HG03520 (cell line): ENCODE measurements at regions not wholly inside any gene's neighbourhood (a gene's known extent, or its start where the extent isn't known, plus 50 kb on each side); places are given as distances from the start of the nearest gene placed in this dataset.
"Not testable (repeated sequence)": the region's sequence is repeated elsewhere in the genome, so short reads cannot be mapped to it uniquely, and the experiment has no call there.

Experiments
- ATAC-seq: cut with Tn5 transposase; IDR thresholded peaks from one replicate; pipeline ENCODE4 v1.9.1; 2021; ENCODE audit warnings: mild to moderate bottlenecking, moderate library complexity; ENCODE audit not compliant: unreplicated experiment

GRCh38 chr4:60721685-60722084, 478.4 kb upstream of the ADGRL3 start:
- no peak for ATAC-seq

DNA sequence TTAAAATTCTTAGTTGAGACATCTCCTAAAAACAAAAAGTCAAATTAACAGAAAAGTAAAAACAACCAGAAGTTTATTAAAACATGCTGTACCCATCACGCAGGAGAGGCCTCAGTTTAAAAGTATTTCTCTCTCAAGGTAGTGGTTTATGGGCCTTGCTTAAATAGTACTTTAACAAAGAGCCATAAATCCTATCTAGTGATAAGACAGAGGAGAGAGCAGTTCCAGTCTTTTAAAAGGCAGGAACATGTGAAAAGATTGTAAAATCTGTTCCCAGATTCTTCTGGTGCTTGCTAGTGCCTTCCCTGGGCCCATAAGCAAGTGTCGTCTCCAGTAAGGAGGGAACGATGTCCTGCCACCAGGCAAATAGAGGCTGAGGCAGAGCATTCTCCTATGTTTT, 476.3 kb upstream of the ADGRL3 start:
- no peak for ATAC-seq

GRCh38 chr4:60724623-60725022, 475.5 kb upstream of the ADGRL3 start:
- ATAC-seq, result no peak

- no peak for ATAC-seq
These were observed 473.3 kb upstream of the ADGRL3 start for GRCh38 chr4:60726779-60727178.

DNA sequence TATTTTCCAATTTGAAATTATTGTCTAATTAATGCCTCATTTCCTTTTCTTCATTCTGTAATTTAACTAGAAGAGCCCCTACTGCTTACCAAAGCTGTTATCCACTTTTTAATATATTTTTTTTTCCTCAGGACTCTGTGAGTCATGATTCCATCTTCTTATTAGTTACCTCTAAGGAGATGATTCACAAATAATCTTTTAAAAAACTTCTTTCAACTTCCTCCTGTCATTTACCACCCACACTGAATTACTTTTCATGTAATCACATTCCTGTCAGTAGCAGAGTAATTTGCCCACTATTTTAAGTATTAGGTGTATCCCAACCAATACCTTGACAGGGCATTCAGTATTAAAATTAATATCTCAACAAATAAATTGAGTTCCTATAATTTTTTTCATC, 470.9 kb upstream of the ADGRL3 start:
- no peak for ATAC-seq

GRCh38 chr4:60729764-60730163, 470.4 kb upstream of the ADGRL3 start:
- ATAC-seq, result not testable (repeated sequence)

- no peak for ATAC-seq
These were observed 462.3 kb upstream of the ADGRL3 start for GRCh38 chr4:60737858-60738257.

GRCh38 chr4:60743654-60744053, 456.5 kb upstream of the ADGRL3 start:
- no peak for ATAC-seq

GRCh38 chr4:60744767-60745166, 455.4 kb upstream of the ADGRL3 start:
- ATAC-seq, result no peak

DNA sequence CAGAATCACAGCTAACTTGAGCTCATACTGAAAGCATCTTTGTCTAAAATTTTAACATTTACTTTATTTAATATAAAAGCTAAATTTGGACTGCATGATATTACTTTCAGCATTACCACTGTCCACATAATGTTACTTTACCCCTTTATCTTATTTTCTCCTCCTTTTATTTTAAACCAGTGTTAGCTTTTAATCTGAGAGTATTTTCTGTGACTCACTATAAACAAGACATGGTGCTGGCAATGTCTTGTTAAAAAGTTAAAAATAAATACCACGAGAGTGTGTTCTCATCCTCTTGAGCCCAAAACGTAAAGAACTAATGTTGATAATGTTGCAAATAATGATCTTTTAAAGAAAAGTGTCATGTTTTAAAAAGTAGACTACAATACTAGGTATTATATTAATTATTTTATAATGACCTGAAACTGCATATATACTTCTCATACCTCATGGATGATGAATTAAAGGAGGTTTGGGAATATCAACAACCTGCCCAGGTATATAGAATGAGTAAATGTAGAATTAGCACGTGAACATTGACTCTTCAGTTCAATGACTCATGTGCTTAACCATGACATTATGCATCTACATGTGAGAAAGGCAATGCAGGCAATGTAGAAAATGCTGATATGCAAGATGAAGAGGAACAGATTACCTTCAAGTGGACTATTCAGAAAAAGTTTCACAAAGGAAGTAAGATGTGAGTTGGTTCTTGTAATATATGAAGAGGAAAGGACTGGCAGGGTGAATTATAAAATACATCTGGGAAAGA, 454.1 kb upstream of the ADGRL3 start:
- no peak for ATAC-seq

- no peak for ATAC-seq
These were observed 449.2 kb upstream of the ADGRL3 start for GRCh38 chr4:60750962-60751361.

DNA sequence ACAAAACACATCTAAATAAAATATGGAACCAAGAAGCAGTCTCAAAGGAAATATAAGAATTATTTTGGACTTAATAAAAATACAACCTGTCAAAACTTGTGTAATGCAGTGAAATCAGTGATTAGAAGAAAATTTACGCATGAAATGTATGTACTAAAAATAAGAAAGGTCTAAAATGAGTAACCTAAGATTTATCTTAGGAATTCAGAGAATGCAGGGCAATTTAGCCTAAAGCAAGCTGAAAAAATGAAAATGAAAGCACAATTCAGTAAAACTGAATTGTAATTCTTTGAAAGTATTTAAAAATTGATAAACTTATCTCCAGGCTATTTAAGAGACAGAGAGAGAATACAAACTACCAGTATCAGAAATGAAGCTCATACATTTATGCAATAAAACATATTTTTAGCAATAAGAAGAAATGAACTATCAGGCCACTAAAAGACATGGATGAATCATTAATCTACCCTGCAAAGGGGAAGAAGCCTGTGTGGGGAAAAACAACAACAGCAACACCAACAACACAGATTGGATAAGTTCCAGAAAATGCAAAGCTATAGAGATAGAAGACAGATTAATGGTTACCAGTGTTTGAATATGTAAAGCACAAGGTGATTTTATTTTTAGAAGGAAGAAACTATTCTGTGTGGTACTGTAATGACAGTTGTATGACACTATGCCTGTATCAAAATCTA, 442.0 kb upstream of the ADGRL3 start:
- ATAC-seq, result no peak

DNA sequence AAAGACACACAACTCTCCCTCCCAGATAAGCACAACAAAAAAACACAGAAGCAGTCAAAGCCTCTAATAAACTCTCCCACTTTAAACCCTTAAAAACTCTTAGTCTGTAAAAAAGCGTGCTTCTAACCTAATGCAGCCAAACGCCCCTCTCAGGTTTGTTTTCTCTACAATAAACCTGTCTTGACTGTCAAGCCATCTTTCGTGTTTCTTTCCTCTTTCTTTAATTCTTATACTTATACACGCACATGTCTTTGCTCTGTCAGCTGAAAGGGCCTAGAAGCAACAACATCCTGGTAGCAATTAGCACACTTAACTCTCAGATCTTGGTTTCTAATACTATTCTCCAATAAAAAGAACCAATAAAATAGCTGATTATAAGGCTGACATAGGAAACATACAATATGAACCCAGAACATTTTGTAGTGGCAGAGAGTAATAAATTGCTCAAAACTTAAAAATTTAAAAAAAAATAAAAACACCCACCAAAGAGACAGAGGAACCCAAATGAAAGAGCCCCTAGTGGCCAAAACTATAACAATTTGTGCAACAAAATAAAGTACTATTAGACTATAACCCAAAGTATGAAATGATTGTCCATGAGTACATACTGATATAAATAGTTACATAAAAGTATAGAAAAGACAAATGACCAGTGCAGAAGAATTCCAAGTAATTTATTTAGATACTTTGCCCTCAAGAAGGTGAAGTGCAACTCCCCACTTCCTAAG, 440.4 kb upstream of the ADGRL3 start:
- no peak for ATAC-seq

GRCh38 chr4:60780874-60781273, 419.3 kb upstream of the ADGRL3 start:
- no peak for ATAC-seq

- ATAC-seq, result no peak
These were observed 409.5 kb upstream of the ADGRL3 start for GRCh38 chr4:60790608-60791007.

DNA sequence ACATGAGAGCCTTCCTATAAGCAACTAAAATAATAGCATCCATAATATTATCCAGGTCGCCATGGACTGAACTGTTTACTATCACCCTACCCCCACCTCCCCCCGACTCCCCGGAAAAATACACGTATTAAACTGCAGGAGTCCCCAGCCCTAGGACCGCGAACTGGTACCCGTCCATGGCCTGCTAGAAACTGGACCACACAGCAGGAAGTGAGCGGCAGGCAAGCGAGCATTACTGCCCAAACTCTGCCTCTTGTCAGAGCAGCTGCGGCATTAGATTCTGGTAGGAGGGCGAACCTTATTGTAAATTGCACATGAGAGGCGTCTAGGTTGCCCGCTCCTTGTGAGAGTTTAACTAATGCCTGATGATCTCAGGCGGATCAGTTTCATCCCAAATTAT, 405.8 kb upstream of the ADGRL3 start:
- no peak for ATAC-seq

GRCh38 chr4:60799214-60799613, 400.9 kb upstream of the ADGRL3 start:
- ATAC-seq, result no peak

DNA sequence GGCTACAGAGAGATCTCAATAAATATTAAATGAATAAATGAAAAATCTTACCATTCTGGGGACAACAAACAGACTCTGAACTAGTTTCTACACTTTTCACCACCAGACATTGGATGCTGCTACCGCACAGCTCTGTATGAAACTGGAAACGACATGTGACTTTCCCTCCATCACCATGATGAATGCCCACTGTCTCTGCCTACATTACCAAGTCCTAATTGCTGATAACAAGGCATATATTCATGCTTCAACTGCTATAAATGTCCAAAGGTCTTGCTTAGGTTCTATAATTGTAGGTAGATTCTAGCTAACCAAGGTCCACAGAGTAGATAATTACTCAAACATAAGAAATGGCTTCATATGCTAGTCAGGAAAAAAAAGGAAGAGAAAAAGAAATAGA, 399.4 kb upstream of the ADGRL3 start:
- ATAC-seq, result no peak

DNA sequence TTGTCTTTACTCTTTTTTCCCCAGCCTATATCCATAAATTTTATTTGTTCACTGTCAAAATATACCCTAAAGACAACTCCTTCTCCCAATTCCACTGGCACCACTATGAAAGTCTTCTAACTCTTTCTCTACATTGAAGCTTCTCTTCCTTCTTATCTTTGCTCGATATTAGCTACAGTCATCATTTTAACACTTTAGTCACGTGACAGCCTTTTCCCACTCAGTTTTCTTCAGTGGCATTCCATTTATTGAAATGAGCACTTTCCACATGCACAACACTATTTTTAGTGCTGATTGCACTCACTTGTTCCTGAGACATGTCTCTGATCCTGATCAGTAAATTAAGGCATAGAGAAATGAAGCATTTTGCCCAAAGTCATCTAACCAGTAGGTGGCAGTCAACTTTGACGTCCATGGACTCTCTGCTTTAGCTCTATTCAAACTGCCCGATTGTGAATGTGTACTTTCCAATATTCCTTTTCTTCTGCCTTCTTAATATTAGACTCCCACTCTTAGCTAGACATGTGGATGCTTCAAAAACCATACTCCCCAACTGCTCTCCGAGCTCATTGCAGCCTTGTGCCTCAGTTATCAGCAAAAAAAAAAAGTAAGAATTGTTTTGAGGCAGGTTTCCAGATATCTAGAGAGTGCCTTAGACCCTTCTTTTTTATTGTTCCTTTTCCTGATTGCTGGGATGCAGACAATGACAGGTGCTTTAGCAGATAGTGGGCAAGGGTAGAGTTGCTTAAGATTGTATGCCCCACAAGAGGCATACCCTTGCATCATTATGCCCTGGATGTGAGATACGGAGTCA, 394.4 kb upstream of the ADGRL3 start:
- no peak for ATAC-seq

GRCh38 chr4:60808726-60809485, 391.2 kb upstream of the ADGRL3 start:
- no peak for ATAC-seq

GRCh38 chr4:60809486-60809800, 390.7 kb upstream of the ADGRL3 start:
- ATAC-seq, result no peak
